ENCODE measurements at regions not wholly inside any gene's neighbourhood (a gene's known extent, or its start where the extent isn't known, plus 50 kb on each side); places are given as distances from the start of the nearest gene placed in this dataset.

DNA sequence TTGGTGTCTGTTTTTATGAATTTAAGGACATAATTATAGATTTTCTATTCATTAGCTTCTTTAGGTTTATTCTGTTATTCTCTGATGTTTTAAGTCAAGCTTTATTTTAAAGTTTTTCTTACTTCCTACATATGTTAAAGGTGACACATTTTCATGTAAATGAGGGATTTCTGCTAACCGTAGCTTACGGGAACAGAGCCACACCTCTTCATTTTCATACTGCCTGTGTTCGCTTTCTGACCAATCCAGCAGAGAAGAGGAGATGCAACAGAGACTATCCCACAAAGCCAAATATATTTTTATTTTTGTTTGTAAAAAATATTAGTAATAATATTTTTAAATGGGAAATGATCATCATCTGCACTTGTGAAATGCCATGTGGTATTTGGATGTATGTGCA is 774.1 kb downstream of the BRD1 start:
- in situ Hi-C loops (cut with MboI; ENCODE audit: low sequenced_read_pairs), result no loop called here
- no peak for ATAC-seq (ENCODE audit: low read depth)

More for the DNA sequence above, 774.1 kb downstream of the BRD1 start:
- no peak overlapping the region for H4K91ac ChIP-seq (ENCODE audit: insufficient read depth, low read depth, low read length)
- BruUV-seq (replicated peaks), result no TSS peak
- CTCF ChIA-PET, result no interaction called here
- no peak overlapping the region for H2AK9ac ChIP-seq (replicated peaks; ENCODE audit: low read depth, low read length, poor library complexity)
- H3K4me3 ChIP-seq (ENCODE audit: insufficient read depth, low read depth, low read length), result no peak overlapping the region
- no peaks in the 10 kb centered on the region for H3K36me3 ChIP-seq (ENCODE audit: control insufficient read depth, insufficient read depth, low read length)
- TF ChIP-seq RFX5 (IDR thresholded peaks at IDR 0.05; ENCODE audit: low read depth, low read length) (no peak), SMC3 (IDR thresholded peaks at IDR 0.05; ENCODE audit: low read depth, low read length) (no peak), MAFK (IDR thresholded peaks at IDR 0.05; ENCODE audit: low read depth, low read length) (no peak), POLR2A (IDR thresholded peaks at IDR 0.05; ENCODE audit: low read depth, low read length) (no peak), MAZ (IDR thresholded peaks at IDR 0.05; ENCODE audit: borderline replicate concordance, low read depth, low read length) (no peak), CHD1 (IDR thresholded peaks at IDR 0.05; ENCODE audit: low read depth, low read length) (no peak)
- no peak overlapping the region for H4K5ac ChIP-seq (ENCODE audit: low read depth, low read length)
- POLR2A ChIA-PET (ENCODE audit: unreplicated experiment), result no interaction called here
- H3K9me3 ChIP-seq (ENCODE audit: control insufficient read depth, insufficient read depth, low read length), result peaks cover 46% of the 10 kb centered on the region
- no peak overlapping the region for H3K56ac ChIP-seq (ENCODE audit: extremely low read depth, insufficient read depth, low read length)
- H2BK20ac ChIP-seq (ENCODE audit: low read depth, low read length), result no peak overlapping the region
- H2BK5ac ChIP-seq (ENCODE audit: low read depth, low read length, poor library complexity, severe bottlenecking), result no peak overlapping the region
- no peak overlapping the region for H3K27ac ChIP-seq (ENCODE audit: insufficient read depth, low read length)
- H3K18ac ChIP-seq (ENCODE audit: low read depth, low read length), result no peak overlapping the region
- WGBS, 2 experiments (ENCODE audit: extremely low coverage in 2 of 2, insufficient read length in 1 of 2), result no CpG with 5 or more reads among the region's 3 CpGs
- H4K8ac ChIP-seq (ENCODE audit: low read depth in 2 of 2, low read length in 2 of 2), result no peak overlapping the region
- H2BK120ac ChIP-seq (ENCODE audit: low read depth, low read length), result no peak overlapping the region
- no peaks in the 10 kb centered on the region for H3K27me3 ChIP-seq (ENCODE audit: control insufficient read depth, insufficient read depth, low read length)
- H3K4ac ChIP-seq (ENCODE audit: low read depth, low read length), result no peak overlapping the region
- no peak overlapping the region for H3K23ac ChIP-seq (ENCODE audit: low read depth, low read length)
- H3K14ac ChIP-seq (replicated peaks; ENCODE audit: low read depth, low read length), result no peak overlapping the region
- H2AK5ac ChIP-seq (ENCODE audit: low read depth, low read length), result no peak overlapping the region
- DNase-seq, result no peak
- no peaks in the 10 kb centered on the region for H4K20me1 ChIP-seq (ENCODE audit: insufficient read depth, low read length)
- H3K9ac ChIP-seq (ENCODE audit: low read depth, low read length), result no peak overlapping the region
- intact Hi-C loops (cut with micrococcal nuclease) (no loop called here), dilution Hi-C loops (cut with HindIII; ENCODE audit: low sequenced_read_pairs, unreplicated experiment) (no loop called here)
- no peak overlapping the region for H2BK15ac ChIP-seq (ENCODE audit: low read depth, low read length)
- no peaks in the 10 kb centered on the region for H3K4me1 ChIP-seq (ENCODE audit: control insufficient read depth, insufficient read depth, low read length)
- no peaks in the 10 kb centered on the region for H3K9me1 ChIP-seq (ENCODE audit: insufficient read depth, low read length)
- H3K79me1 ChIP-seq (ENCODE audit: low read depth in 1 of 2, low read length in 2 of 2), result no peaks in the 10 kb centered on the region
- H3K4me2 ChIP-seq (ENCODE audit: low read depth, low read length), result no peak overlapping the region
- H2AFZ ChIP-seq (replicated peaks; ENCODE audit: low read length, poor library complexity), result no peak overlapping the region

Data from IMR-90 (cell line).